ENCODE measurements at regions not wholly inside any gene's neighbourhood (a gene's known extent, or its start where the extent isn't known, plus 50 kb on each side); places are given as distances from the start of the nearest gene placed in this dataset.

GRCh38 chr10:8248868-8249267, 194.4 kb downstream of the GATA3 start:
- H3K4me2 ChIP-seq (ENCODE audit: control insufficient read depth, insufficient read depth), result no peak overlapping the region
- no peaks in the 10 kb centered on the region for H3K79me2 ChIP-seq (ENCODE audit: control insufficient read depth, insufficient read depth, low read length)
- ChIA-PET CTCF (no interaction called here), SMC1A (ENCODE audit: uncharacterized antibody, unreplicated experiment) (no interaction called here), POLR2A (no interaction called here), RAD21 (ENCODE audit: unreplicated experiment) (no interaction called here)
- DNase-seq (ENCODE audit: low read depth, low spot score) (no peak), FAIRE-seq (no peak), ATAC-seq (no peak)
- TF ChIP-seq, protein P1, sequence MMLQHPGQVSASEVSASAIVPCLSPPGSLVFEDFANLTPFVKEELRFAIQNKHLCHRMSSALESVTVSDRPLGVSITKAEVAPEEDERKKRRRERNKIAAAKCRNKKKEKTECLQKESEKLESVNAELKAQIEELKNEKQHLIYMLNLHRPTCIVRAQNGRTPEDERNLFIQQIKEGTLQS (IDR thresholded peaks at IDR 0.05; ENCODE audit: borderline replicate concordance, extremely low read depth, low read depth, low read length), result no peak
- TF ChIP-seq NR2C1 (IDR thresholded peaks at IDR 0.05) (no peak), RELA (IDR thresholded peaks at IDR 0.05; ENCODE audit: borderline replicate concordance, partially characterized antibody) (no peak), HDGF (IDR thresholded peaks at IDR 0.05) (no peak), RUNX3 (IDR thresholded peaks at IDR 0.05; ENCODE audit: low read length) (no peak), CEBPB (IDR thresholded peaks at IDR 0.05; ENCODE audit: borderline replicate concordance in 1 of 2, low read depth in 2 of 2, low read length in 2 of 2) (no peak), ASH2L (IDR thresholded peaks at IDR 0.05; ENCODE audit: borderline replicate concordance, low read depth) (no peak), CTCF (IDR thresholded peaks at IDR 0.05 in 2 of 3, conservative IDR thresholded peaks at IDR 0.05 in 1 of 3; ENCODE audit: control insufficient read depth in 2 of 3, extremely low read depth in 1 of 3, insufficient read depth in 1 of 3, low read depth in 3 of 3, low read length in 3 of 3) (no peak)
- TF ChIP-seq, protein P2, sequence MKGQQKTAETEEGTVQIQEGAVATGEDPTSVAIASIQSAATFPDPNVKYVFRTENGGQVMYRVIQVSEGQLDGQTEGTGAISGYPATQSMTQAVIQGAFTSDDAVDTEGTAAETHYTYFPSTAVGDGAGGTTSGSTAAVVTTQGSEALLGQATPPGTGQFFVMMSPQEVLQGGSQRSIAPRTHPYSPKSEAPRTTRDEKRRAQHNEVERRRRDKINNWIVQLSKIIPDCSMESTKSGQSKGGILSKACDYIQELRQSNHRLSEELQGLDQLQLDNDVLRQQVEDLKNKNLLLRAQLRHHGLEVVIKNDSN (IDR thresholded peaks at IDR 0.05; ENCODE audit: borderline replicate concordance, extremely low read length, insufficient read depth, low read depth, low read length), result no peak
- TF ChIP-seq, protein P3, sequence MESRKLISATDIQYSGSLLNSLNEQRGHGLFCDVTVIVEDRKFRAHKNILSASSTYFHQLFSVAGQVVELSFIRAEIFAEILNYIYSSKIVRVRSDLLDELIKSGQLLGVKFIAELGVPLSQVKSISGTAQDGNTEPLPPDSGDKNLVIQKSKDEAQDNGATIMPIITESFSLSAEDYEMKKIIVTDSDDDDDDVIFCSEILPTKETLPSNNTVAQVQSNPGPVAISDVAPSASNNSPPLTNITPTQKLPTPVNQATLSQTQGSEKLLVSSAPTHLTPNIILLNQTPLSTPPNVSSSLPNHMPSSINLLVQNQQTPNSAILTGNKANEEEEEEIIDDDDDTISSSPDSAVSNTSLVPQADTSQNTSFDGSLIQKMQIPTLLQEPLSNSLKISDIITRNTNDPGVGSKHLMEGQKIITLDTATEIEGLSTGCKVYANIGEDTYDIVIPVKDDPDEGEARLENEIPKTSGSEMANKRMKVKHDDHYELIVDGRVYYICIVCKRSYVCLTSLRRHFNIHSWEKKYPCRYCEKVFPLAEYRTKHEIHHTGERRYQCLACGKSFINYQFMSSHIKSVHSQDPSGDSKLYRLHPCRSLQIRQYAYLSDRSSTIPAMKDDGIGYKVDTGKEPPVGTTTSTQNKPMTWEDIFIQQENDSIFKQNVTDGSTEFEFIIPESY (IDR thresholded peaks at IDR 0.05), result no peak
- TF ChIP-seq, protein P4, sequence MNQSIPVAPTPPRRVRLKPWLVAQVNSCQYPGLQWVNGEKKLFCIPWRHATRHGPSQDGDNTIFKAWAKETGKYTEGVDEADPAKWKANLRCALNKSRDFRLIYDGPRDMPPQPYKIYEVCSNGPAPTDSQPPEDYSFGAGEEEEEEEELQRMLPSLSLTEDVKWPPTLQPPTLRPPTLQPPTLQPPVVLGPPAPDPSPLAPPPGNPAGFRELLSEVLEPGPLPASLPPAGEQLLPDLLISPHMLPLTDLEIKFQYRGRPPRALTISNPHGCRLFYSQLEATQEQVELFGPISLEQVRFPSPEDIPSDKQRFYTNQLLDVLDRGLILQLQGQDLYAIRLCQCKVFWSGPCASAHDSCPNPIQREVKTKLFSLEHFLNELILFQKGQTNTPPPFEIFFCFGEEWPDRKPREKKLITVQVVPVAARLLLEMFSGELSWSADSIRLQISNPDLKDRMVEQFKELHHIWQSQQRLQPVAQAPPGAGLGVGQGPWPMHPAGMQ (IDR thresholded peaks at IDR 0.05; ENCODE audit: borderline replicate concordance), result no peak
- H3K4me3 ChIP-seq, result no peak overlapping the region
- H3K4me1 ChIP-seq (ENCODE audit: control insufficient read depth, insufficient read depth, low read length), result no peaks in the 10 kb centered on the region
- 0% methylated on average over 2 of the region's 2 CpGs for WGBS (ENCODE audit: insufficient coverage, insufficient replicate concordance, low lambda C conversion rate, missing lambda C conversion rate)
- no TSS peak for BruUV-seq (replicated peaks)
- intact Hi-C loops (cut with micrococcal nuclease; ENCODE audit: unreplicated experiment), result no loop called here
- in situ Hi-C loops (cut with MboI), result no loop called here
- H3K27me3 ChIP-seq (replicated peaks in 1 of 2; ENCODE audit: control insufficient read depth in 2 of 2, insufficient read depth in 2 of 2, low read length in 1 of 2), result no peaks in the 10 kb centered on the region
- peaks cover 3% of the 10 kb centered on the region; the same call in 2 of the 3 replicates for H3K9me3 ChIP-seq (replicated peaks; ENCODE audit: control insufficient read depth, insufficient read depth, low read length)
- no peaks in the 10 kb centered on the region for H4K20me1 ChIP-seq (ENCODE audit: control insufficient read depth, insufficient read depth)
- H3K9ac ChIP-seq (ENCODE audit: control insufficient read depth, insufficient read depth, low read length), result no peak overlapping the region
- H2AFZ ChIP-seq (ENCODE audit: control insufficient read depth, low read depth, low read length), result no peak overlapping the region
- H3K36me3 ChIP-seq (ENCODE audit: control insufficient read depth in 2 of 2, insufficient read depth in 2 of 2, low read length in 1 of 2), result no peaks in the 10 kb centered on the region
- H3K27ac ChIP-seq (ENCODE audit: control insufficient read depth, insufficient read depth), result no peak overlapping the region
